Ascending aorta (tissue), 2 donors: ENCODE measurements at regions not wholly inside any gene's neighbourhood (a gene's known extent, or its start where the extent isn't known, plus 50 kb on each side); places are given as distances from the start of the nearest gene placed in this dataset.

Experiments
- DNase-seq, 2 donors: peaks; one replicate each; pipeline ENCODE4 v3.0.0-alpha.2; 2019; ENCODE audit warnings: low spot score in 2 of 2
- H3K27ac ChIP-seq, 2 donors: fragments of 200-600 bp; sonication (generic); one replicate each; pipeline ENCODE4 v1.5.1; 2016 to 2017; ENCODE audit warnings: mild to moderate bottlenecking in 1 of 2
- H3K27me3 ChIP-seq: fragments of 200-600 bp; sonication (generic); one replicate; pipeline ENCODE4 v1.5.1; 2017
- H3K36me3 ChIP-seq, 2 donors: fragments of 200-600 bp; sonication (generic); one replicate each; pipeline ENCODE4 v1.5.1; 2016
- H3K4me1 ChIP-seq, 2 donors: fragments of 200-600 bp; sonication (generic); one replicate each; pipeline ENCODE4 v1.5.1; 2016 to 2017; ENCODE audit warnings: mild to moderate bottlenecking in 1 of 2
- H3K4me3 ChIP-seq, 2 donors: fragments of 200-600 bp; sonication (generic); one replicate each; pipeline ENCODE4 v1.5.1; 2016 to 2017; ENCODE audit warnings: mild to moderate bottlenecking in 1 of 2
- H3K9me3 ChIP-seq, 2 donors: fragments of 200-600 bp; sonication (generic); one replicate each; pipeline ENCODE4 v1.5.1; 2016
- CTCF ChIP-seq, 3 experiments: fragments of 200-600 bp in 2 of 3; fragments of 450-650 bp in 1 of 3; sonication (generic) in 2 of 3; IDR thresholded peaks; one replicate each; pipeline ENCODE4 v1.5.1; 2016 to 2019; ENCODE audit warnings: antibody characterized with exemption in 3 of 3, mild to moderate bottlenecking in 1 of 3, moderate library complexity in 1 of 3
- intact Hi-C: fragments of 100-400 bp; cut with DNase I; formaldehyde crosslinking; loops from one replicate; pipeline ENCODE4 v1.15.1; 2023

GRCh38 chr7:24356718-24357386 lies 72.9 kb downstream of the NPY start:
- Histone ChIP-seq H3K36me3 (no peaks in the 10 kb centered on the region), H3K9me3 (no peaks in the 10 kb centered on the region), H3K4me1 (no peaks in the 10 kb centered on the region), H3K27ac (no peak overlapping the region), H3K27me3 (no peaks in the 10 kb centered on the region), H3K4me3 (no peak overlapping the region)
- TF ChIP-seq CTCF (IDR thresholded peaks at IDR 0.05) = no peak
- intact Hi-C loops = no loop called here
- DNase-seq = no peak

- Histone ChIP-seq H3K27me3 (no peaks in the 10 kb centered on the region), H3K27ac (no peak overlapping the region), H3K36me3 (no peaks in the 10 kb centered on the region), H3K4me3 (no peak overlapping the region), H3K4me1 (no peaks in the 10 kb centered on the region), H3K9me3 (no peaks in the 10 kb centered on the region)
- intact Hi-C loops = no loop called here
- no peak for TF ChIP-seq CTCF (IDR thresholded peaks at IDR 0.05)
- DNase-seq = no peak
Measured at GRCh38 chr7:24361001-24361400, 77.0 kb downstream of the NPY start.

- no peaks in the 10 kb centered on the region for H3K4me1 ChIP-seq
- no peak for TF ChIP-seq CTCF (IDR thresholded peaks at IDR 0.05)
- intact Hi-C loops = no loop called here
- no peaks in the 10 kb centered on the region for H3K27me3 ChIP-seq
- no peak for DNase-seq
- no peak overlapping the region for H3K27ac ChIP-seq
- H3K9me3 ChIP-seq = no peaks in the 10 kb centered on the region
- H3K4me3 ChIP-seq = no peak overlapping the region
- H3K36me3 ChIP-seq = no peaks in the 10 kb centered on the region
Measured at GRCh38 chr7:24365606-24366005, 81.6 kb downstream of the NPY start.

GRCh38 chr7:24366876-24367275 lies 82.9 kb downstream of the NPY start:
- intact Hi-C loops = no loop called here
- TF ChIP-seq CTCF (IDR thresholded peaks at IDR 0.05) = no peak
- H3K4me1 ChIP-seq = no peaks in the 10 kb centered on the region
- DNase-seq = no peak
- H3K4me3 ChIP-seq = no peak overlapping the region
- H3K36me3 ChIP-seq = no peaks in the 10 kb centered on the region
- H3K9me3 ChIP-seq = no peaks in the 10 kb centered on the region
- H3K27ac ChIP-seq = no peak overlapping the region
- no peaks in the 10 kb centered on the region for H3K27me3 ChIP-seq

GRCh38 chr7:24368161-24368560 lies 84.2 kb downstream of the NPY start:
- Histone ChIP-seq H3K4me1 (no peaks in the 10 kb centered on the region), H3K4me3 (no peak overlapping the region), H3K27me3 (no peaks in the 10 kb centered on the region), H3K9me3 (no peaks in the 10 kb centered on the region), H3K27ac (no peak overlapping the region), H3K36me3 (no peaks in the 10 kb centered on the region)
- intact Hi-C loops = no loop called here
- no peak for DNase-seq
- no peak for TF ChIP-seq CTCF (IDR thresholded peaks at IDR 0.05)

- no peaks in the 10 kb centered on the region for H3K4me1 ChIP-seq
- H3K36me3 ChIP-seq = no peaks in the 10 kb centered on the region
- no peak overlapping the region for H3K27ac ChIP-seq
- H3K9me3 ChIP-seq = no peaks in the 10 kb centered on the region
- DNase-seq = no peak
- TF ChIP-seq CTCF (IDR thresholded peaks at IDR 0.05) = no peak
- intact Hi-C loops = no loop called here
- no peaks in the 10 kb centered on the region for H3K27me3 ChIP-seq
- H3K4me3 ChIP-seq = no peak overlapping the region
Measured at GRCh38 chr7:24370541-24370940, 86.6 kb downstream of the NPY start.
